GM19238 (cell line): ENCODE measurements at regions not wholly inside any gene's neighbourhood (a gene's known extent, or its start where the extent isn't known, plus 50 kb on each side); places are given as distances from the start of the nearest gene placed in this dataset.

Experiments used
- DNase-seq: peaks from one replicate; pipeline ENCODE4 v3.0.0; 2011; ENCODE audit warnings: low spot score; ENCODE audit not compliant: insufficient read length

DNA sequence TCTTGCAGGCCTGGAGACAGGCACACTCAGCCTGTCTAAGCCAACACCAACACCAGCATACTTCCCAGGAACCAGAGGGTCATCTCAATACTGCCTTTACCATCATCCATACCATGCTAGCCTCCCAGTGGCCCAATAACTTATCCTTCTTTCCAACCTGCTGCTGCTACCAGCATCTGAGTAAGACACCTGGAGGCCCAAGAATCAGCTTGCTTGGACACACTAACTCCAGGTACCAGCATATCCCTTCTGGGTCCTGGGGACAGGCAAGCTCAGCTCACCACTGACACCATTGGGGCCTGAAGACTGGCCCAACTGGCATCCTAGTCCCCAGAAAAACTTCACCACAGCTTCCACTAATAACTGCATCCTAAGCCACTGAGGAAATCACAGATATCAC, 205.3 kb downstream of the CD109 start:
- no peak for DNase-seq

DNA sequence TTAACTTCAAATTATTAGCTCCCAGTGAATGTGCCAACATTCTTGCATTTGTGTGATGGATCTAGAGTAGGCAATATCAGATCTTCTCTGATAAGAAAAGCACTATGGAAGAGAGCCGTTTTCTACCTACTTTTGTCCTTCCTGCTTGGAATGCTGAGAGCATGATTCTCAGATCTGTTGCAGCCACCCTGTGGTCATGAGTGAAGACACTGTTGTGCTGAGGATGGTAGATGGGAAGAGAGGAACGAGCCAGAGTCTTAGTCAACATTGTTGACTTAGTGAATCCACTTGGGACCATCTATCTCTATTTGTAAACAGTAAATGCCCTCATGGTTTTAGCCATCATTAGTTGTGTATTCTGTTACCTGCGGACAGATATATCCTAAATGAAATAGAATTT, 202.6 kb downstream of the CD109 start:
- DNase-seq: no peak

- DNase-seq: no peak
Observed at GRCh38 chr6:73893696-73894095, 197.7 kb downstream of the CD109 start.

DNA sequence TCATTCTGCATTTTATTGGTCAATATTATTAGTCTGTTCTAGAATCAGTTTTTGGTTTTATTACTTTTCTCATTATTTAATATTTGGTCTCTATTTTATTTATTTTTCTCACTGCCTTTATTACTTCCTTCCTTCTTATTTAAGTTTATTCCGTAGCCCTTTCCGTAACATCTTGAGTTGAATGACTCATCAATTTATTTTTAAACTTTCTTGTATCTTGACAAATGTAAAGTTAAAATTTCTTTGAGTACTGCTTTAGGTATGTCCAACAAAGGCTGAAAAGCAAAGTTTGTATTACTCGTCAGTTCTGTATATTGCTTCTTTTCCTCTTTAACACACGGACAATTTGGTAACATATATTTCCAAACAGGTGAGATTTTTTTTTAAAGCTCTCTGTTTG, 192.0 kb downstream of the CD109 start:
- DNase-seq: no peak

DNA sequence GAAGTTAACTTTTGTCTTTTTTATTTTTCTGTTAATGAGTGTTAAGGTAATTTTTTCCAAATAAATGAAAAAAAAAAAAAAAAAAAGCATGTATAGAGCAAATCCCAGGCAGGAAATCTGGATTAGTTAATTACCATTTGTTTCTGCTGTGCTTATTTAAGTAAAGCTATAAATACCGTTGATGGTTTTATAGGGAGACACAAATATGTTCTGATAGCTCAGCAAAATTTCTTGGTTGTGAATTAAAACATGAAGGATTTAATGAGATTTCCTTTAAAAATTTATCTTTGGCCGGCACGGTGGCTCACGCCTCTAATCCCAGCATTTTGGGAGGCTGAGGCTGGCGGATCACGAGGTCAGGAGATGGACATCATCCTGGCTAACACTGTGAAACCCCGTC, 189.4 kb downstream of the CD109 start:
- no peak for DNase-seq

DNA sequence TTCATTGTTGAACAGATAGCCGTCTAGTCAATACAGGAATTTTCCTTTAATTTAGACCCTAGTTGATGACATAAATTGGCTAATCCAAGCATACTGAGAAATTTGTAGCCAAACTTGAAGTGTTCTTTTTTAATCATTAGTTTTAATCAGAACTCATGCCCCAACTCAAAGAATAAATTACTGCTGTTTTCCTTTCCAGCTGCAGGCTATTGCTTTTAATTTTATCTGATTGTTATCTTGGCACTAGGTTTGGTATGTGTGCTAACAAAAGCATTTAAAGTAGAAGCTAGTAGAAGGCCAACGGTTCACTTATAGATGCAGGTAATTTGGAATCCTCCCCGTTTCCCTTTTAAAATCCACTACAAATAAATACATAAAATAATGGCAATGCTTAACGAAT, 188.5 kb downstream of the CD109 start:
- DNase-seq: no peak

- DNase-seq: no peak
Observed at GRCh38 chr6:73879501-73880293, 183.7 kb downstream of the CD109 start.

- DNase-seq: no peak
Observed at GRCh38 chr6:73878403-73878802, 182.4 kb downstream of the CD109 start.
